A549 (cell line): ENCODE measurements at regions not wholly inside any gene's neighbourhood (a gene's known extent, or its start where the extent isn't known, plus 50 kb on each side); places are given as distances from the start of the nearest gene placed in this dataset.

Source experiments
- BHLHE40 ChIP-seq: IDR thresholded peaks from 2 replicates; pipeline ENCODE4 v1.6.1; 2012; ENCODE audit warnings: low read depth, low read length, inconsistent platforms
- FOSB ChIP-seq: fragments of 250-450 bp; sonication (Bioruptor Pico); IDR thresholded peaks from 2 replicates; pipeline ENCODE4 v1.5.0; 2020; ENCODE audit warnings: mild to moderate bottlenecking, moderate library complexity
- FOXS1 ChIP-seq: fragments of 250-450 bp; sonication (Bioruptor Pico); IDR thresholded peaks from 2 replicates; pipeline ENCODE4 v1.5.0; 2020; ENCODE audit warnings: mild to moderate bottlenecking, moderate library complexity
- MAFK ChIP-seq: fragments of 450-650 bp; IDR thresholded peaks from 2 replicates; pipeline ENCODE4 v1.6.1; 2014; ENCODE audit not compliant: partially characterized antibody
- MAZ ChIP-seq: fragments of 150-350 bp; IDR thresholded peaks from 2 replicates; pipeline ENCODE4 v1.6.1; 2014; ENCODE audit warnings: antibody characterized with exemption, low read depth, low read length, borderline replicate concordance
- MYC ChIP-seq: IDR thresholded peaks from 2 replicates; pipeline ENCODE4 v1.6.1; 2012; ENCODE audit warnings: mild to moderate bottlenecking, inconsistent platforms, low read length, improper control_type of control experiment, borderline replicate concordance
- PHF8 ChIP-seq: fragments of 200-600 bp; sonication (generic); IDR thresholded peaks from 2 replicates; pipeline ENCODE4 v1.6.1; 2016; ENCODE audit warnings: low read depth, mild to moderate bottlenecking, antibody characterized with exemption, moderate library complexity, borderline replicate concordance
- POLR2A ChIP-seq: IDR thresholded peaks from 2 replicates; pipeline ENCODE4 v1.6.1; 2012; ENCODE audit warnings: mild to moderate bottlenecking, low read length
- SMC3 ChIP-seq: fragments of >200 bp; sonication (Bioruptor Twin); formaldehyde crosslinking; IDR thresholded peaks from 3 replicates; pipeline ENCODE4 v1.6.1; 2018; ENCODE audit warnings: inconsistent platforms
- ZFP36 ChIP-seq: fragments of 450-650 bp; IDR thresholded peaks from 2 replicates; pipeline ENCODE4 v1.6.1; 2014; ENCODE audit warnings: borderline replicate concordance; ENCODE audit not compliant: partially characterized antibody
- TF ChIP-seq, protein P1 (sequence below): IDR thresholded peaks from 2 replicates; pipeline ENCODE4 v1.6.1; 2012
- TF ChIP-seq, protein P2 (sequence below): fragments of >200 bp; sonication (Bioruptor Twin); formaldehyde crosslinking; IDR thresholded peaks from 3 replicates; pipeline ENCODE4 v1.5.1; 2016

DNA sequence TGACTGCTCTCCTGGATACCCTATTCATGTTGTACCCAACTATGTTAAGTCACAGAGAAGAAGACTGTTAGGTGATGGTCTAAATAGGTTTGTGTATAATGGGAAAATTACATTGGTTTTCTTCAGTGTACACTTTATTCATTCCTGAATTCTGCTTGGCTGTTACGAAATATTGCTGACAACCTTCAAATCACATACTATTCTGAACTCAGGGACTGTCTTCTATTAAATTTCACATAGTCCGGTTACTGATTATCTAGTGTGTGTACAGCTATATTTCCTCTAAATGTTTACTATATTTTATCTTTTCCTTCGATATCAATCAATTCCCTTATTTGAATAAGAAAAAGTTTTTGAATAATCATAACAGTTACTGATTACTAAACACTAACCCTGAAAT is 1090.3 kb upstream of the CITED2 start:
- TF ChIP-seq, protein P1, sequence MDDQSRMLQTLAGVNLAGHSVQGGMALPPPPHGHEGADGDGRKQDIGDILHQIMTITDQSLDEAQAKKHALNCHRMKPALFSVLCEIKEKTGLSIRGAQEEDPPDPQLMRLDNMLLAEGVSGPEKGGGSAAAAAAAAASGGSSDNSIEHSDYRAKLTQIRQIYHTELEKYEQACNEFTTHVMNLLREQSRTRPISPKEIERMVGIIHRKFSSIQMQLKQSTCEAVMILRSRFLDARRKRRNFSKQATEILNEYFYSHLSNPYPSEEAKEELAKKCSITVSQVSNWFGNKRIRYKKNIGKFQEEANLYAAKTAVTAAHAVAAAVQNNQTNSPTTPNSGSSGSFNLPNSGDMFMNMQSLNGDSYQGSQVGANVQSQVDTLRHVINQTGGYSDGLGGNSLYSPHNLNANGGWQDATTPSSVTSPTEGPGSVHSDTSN: no peak
- TF ChIP-seq, protein P2, sequence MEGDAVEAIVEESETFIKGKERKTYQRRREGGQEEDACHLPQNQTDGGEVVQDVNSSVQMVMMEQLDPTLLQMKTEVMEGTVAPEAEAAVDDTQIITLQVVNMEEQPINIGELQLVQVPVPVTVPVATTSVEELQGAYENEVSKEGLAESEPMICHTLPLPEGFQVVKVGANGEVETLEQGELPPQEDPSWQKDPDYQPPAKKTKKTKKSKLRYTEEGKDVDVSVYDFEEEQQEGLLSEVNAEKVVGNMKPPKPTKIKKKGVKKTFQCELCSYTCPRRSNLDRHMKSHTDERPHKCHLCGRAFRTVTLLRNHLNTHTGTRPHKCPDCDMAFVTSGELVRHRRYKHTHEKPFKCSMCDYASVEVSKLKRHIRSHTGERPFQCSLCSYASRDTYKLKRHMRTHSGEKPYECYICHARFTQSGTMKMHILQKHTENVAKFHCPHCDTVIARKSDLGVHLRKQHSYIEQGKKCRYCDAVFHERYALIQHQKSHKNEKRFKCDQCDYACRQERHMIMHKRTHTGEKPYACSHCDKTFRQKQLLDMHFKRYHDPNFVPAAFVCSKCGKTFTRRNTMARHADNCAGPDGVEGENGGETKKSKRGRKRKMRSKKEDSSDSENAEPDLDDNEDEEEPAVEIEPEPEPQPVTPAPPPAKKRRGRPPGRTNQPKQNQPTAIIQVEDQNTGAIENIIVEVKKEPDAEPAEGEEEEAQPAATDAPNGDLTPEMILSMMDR: no peak
- TF ChIP-seq FOXS1 (CRISPR knock-in tag) (no peak), POLR2A (no peak), ZFP36 (no peak), MAZ (no peak), PHF8 (no peak), FOSB (CRISPR knock-in tag) (no peak), MAFK (no peak), SMC3 (no peak), MYC (no peak), BHLHE40 (no peak)
